PC-9 (cell line): ENCODE measurements at regions not wholly inside any gene's neighbourhood (a gene's known extent, or its start where the extent isn't known, plus 50 kb on each side); places are given as distances from the start of the nearest gene placed in this dataset.
"Not testable (repeated sequence)": the region's sequence is repeated elsewhere in the genome, so short reads cannot be mapped to it uniquely, and the experiment has no call there.

Experiments
- BruUV-seq: library from RNA; stranded (reverse); fragments of 400-500 nt; replicated peaks from 2 replicates; lab custom pipeline; 2021; lab: Mats Ljungman, UMichigan
- CTCF ChIA-PET: fragments of 300-600 bp; sonication (Branson Sonifier 250); formaldehyde crosslinking; loops from one replicate; lab custom pipeline; 2022; ENCODE audit warnings: antibody characterized with exemption; lab: Charles Lee
- POLR2A ChIA-PET: fragments of 300-600 bp; sonication (Branson Sonifier 250); formaldehyde crosslinking; loops from one replicate; lab custom pipeline; 2022; ENCODE audit warnings: antibody characterized with exemption; ENCODE audit not compliant: unreplicated experiment; lab: Charles Lee
- DNase-seq, 2 experiments: peaks; one replicate each; pipeline versions ENCODE4 v3.0.0 to v3.0.0-alpha.2; 2015 to 2022; ENCODE audit warnings: mixed read lengths in 1 of 2
- H2AFZ ChIP-seq: fragments of 200-600 bp; sonication (generic); 2 replicates; pipeline ENCODE4 v1.8.1; 2017; ENCODE audit warnings: antibody characterized with exemption
- H3F3A ChIP-seq: fragments of 200-600 bp; sonication (generic); 2 replicates; pipeline ENCODE4 v1.8.1; 2017; ENCODE audit warnings: antibody characterized with exemption, mild to moderate bottlenecking, low read depth; ENCODE audit not compliant: insufficient read depth
- H3K27ac ChIP-seq: fragments of 200-600 bp; sonication (generic); 2 replicates; pipeline ENCODE4 v1.6.1; 2016; ENCODE audit warnings: mixed run types
- H3K27me3 ChIP-seq: fragments of 200-600 bp; sonication (generic); 2 replicates; pipeline ENCODE4 v1.6.1; 2016; ENCODE audit warnings: low read depth, mixed run types; ENCODE audit not compliant: insufficient read depth
- H3K36me3 ChIP-seq: fragments of 200-600 bp; sonication (generic); 2 replicates; pipeline ENCODE4 v1.6.1; 2016; ENCODE audit warnings: low read depth, mixed run types
- H3K4me1 ChIP-seq: fragments of 200-600 bp; sonication (generic); replicated peaks from 2 replicates; pipeline ENCODE4 v1.6.1; 2016; ENCODE audit warnings: mixed run types; ENCODE audit not compliant: insufficient read depth
- H3K4me2 ChIP-seq: fragments of 200-600 bp; sonication (generic); 2 replicates; pipeline ENCODE4 v1.6.1; 2017; ENCODE audit warnings: mixed run types
- H3K4me3 ChIP-seq: fragments of 200-600 bp; sonication (generic); 2 replicates; pipeline ENCODE4 v1.6.1; 2016; ENCODE audit warnings: mixed run types
- H3K79me2 ChIP-seq: fragments of 200-600 bp; sonication (generic); 2 replicates; pipeline ENCODE4 v1.6.1; 2017; ENCODE audit warnings: low read depth, mixed run types
- H3K9me2 ChIP-seq: fragments of 200-600 bp; sonication (generic); 2 replicates; pipeline ENCODE4 v1.8.1; 2017; ENCODE audit warnings: mild to moderate bottlenecking; ENCODE audit not compliant: insufficient read depth
- H3K9me3 ChIP-seq: fragments of 200-600 bp; sonication (generic); 2 replicates; pipeline ENCODE4 v1.8.1; 2016; ENCODE audit warnings: low read depth; ENCODE audit not compliant: insufficient read depth
- H4K20me1 ChIP-seq: fragments of 200-600 bp; sonication (generic); 2 replicates; pipeline ENCODE4 v1.8.1; 2017; ENCODE audit not compliant: insufficient read depth
- CTCF ChIP-seq: fragments of 200-600 bp; sonication (generic); conservative IDR thresholded peaks from 2 replicates; pipeline ENCODE4 v1.6.1; 2017; ENCODE audit warnings: mixed run types, antibody characterized with exemption, mild to moderate bottlenecking, moderate library complexity
- EZH2 ChIP-seq: fragments of 200-600 bp; sonication (generic); IDR thresholded peaks from 2 replicates; pipeline ENCODE4 v1.8.0; 2017; ENCODE audit warnings: antibody characterized with exemption, low read depth
- intact Hi-C: fragments of 100-400 bp; cut with micrococcal nuclease; formaldehyde crosslinking; loops from one replicate; pipeline ENCODE4 v1.10.0; 2022; ENCODE audit not compliant: unreplicated experiment

- H3K4me1 ChIP-seq, DNase-seq, H3K79me2 ChIP-seq, H3K9me3 ChIP-seq, H3K36me3 ChIP-seq, H3K27me3 ChIP-seq, POLR2A ChIA-PET, BruUV-seq, H3K4me3 ChIP-seq, H4K20me1 ChIP-seq, H3K27ac ChIP-seq, H3F3A ChIP-seq, H2AFZ ChIP-seq, H3K4me2 ChIP-seq, CTCF ChIA-PET, H3K9me2 ChIP-seq: not testable (repeated sequence)
- intact Hi-C loops: loop anchor here (10.0 kb wide), 1 partner anchor 522 kb away; no protein-coding TSS in a partner anchor
- TF ChIP-seq CTCF: peak; percentile 61
Measured at GRCh38 chr11:89616999-89617602, 93.0 kb upstream of the TRIM77 start.

GRCh38 chr11:89620721-89621120 is 89.4 kb upstream of the TRIM77 start:
- H3K4me1 ChIP-seq, H3K4me3 ChIP-seq, BruUV-seq, H3K36me3 ChIP-seq, H3K27me3 ChIP-seq, H3K79me2 ChIP-seq, CTCF ChIA-PET, H3K9me2 ChIP-seq, H3K4me2 ChIP-seq, H3K9me3 ChIP-seq, DNase-seq, H2AFZ ChIP-seq, H3F3A ChIP-seq, H4K20me1 ChIP-seq, H3K27ac ChIP-seq, POLR2A ChIA-PET, intact Hi-C loops: not testable (repeated sequence)

- TF ChIP-seq EZH2 (no peak), CTCF (no peak)
- no peaks in the 10 kb centered on the region for H3K27me3 ChIP-seq
- H4K20me1 ChIP-seq: no peaks in the 10 kb centered on the region
- DNase-seq: no peak
- H3K9me3 ChIP-seq: no peaks in the 10 kb centered on the region
- intact Hi-C loops: no loop called here
- H3K4me2 ChIP-seq: no peak overlapping the region
- ChIA-PET POLR2A (no interaction called here), CTCF (no interaction called here)
- no peaks in the 10 kb centered on the region for H3K4me1 ChIP-seq
- no peaks in the 10 kb centered on the region for H3K9me2 ChIP-seq
- BruUV-seq: no TSS peak
- H3K27ac ChIP-seq: no peak overlapping the region
- no peaks in the 10 kb centered on the region for H3K79me2 ChIP-seq
- no peaks in the 10 kb centered on the region for H3F3A ChIP-seq
- H3K36me3 ChIP-seq: no peaks in the 10 kb centered on the region
- no peak overlapping the region for H3K4me3 ChIP-seq
- H2AFZ ChIP-seq: no peak overlapping the region
Measured at GRCh38 chr11:89625171-89625570, 84.9 kb upstream of the TRIM77 start.

- no TSS peak for BruUV-seq
- Histone ChIP-seq H3K27ac (no peak overlapping the region), H3K4me2 (no peak overlapping the region), H2AFZ (no peak overlapping the region), H3K9me2 (no peaks in the 10 kb centered on the region), H3K79me2 (no peaks in the 10 kb centered on the region), H3K4me3 (no peak overlapping the region), H3K4me1 (no peaks in the 10 kb centered on the region), H4K20me1 (no peaks in the 10 kb centered on the region), H3K9me3 (no peaks in the 10 kb centered on the region), H3F3A (no peaks in the 10 kb centered on the region), H3K36me3 (no peaks in the 10 kb centered on the region), H3K27me3 (no peaks in the 10 kb centered on the region)
- no peak for TF ChIP-seq CTCF
- no peak for TF ChIP-seq EZH2
- ChIA-PET POLR2A (no interaction called here), CTCF (no interaction called here)
- DNase-seq: no peak
- intact Hi-C loops: no loop called here
Measured at GRCh38 chr11:89626366-89626765, 83.7 kb upstream of the TRIM77 start.

GRCh38 chr11:89626881-89627280 is 83.2 kb upstream of the TRIM77 start:
- H3K4me1 ChIP-seq, H2AFZ ChIP-seq, POLR2A ChIA-PET, H4K20me1 ChIP-seq, H3K27ac ChIP-seq, CTCF ChIA-PET, H3K9me2 ChIP-seq, intact Hi-C loops, BruUV-seq, H3K79me2 ChIP-seq, DNase-seq, H3K9me3 ChIP-seq, H3K36me3 ChIP-seq, H3K4me2 ChIP-seq, H3K27me3 ChIP-seq, H3K4me3 ChIP-seq, H3F3A ChIP-seq: not testable (repeated sequence)
